ENCODE measurements at regions not wholly inside any gene's neighbourhood (a gene's known extent, or its start where the extent isn't known, plus 50 kb on each side); places are given as distances from the start of the nearest gene placed in this dataset.

DNA sequence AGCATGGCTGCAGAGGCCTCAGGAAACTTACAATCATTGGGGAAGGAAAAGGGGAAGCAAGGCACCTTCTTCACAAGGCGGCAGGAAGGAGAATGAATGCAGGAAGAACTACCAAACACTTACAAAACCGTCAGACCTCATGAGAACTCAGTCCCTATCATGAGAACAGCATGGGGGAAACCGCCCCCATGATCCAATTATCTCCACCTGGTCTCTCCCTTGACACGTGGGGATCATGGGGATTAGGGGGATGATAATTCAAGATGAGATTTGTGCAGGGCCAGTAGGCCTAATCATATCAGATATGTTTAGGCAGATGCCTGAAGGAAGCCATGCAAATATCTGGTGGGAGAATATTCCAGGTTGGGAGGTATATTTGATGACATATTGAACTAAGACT, 1176.4 kb upstream of the CDH18 start:
- TF ChIP-seq, protein P1, sequence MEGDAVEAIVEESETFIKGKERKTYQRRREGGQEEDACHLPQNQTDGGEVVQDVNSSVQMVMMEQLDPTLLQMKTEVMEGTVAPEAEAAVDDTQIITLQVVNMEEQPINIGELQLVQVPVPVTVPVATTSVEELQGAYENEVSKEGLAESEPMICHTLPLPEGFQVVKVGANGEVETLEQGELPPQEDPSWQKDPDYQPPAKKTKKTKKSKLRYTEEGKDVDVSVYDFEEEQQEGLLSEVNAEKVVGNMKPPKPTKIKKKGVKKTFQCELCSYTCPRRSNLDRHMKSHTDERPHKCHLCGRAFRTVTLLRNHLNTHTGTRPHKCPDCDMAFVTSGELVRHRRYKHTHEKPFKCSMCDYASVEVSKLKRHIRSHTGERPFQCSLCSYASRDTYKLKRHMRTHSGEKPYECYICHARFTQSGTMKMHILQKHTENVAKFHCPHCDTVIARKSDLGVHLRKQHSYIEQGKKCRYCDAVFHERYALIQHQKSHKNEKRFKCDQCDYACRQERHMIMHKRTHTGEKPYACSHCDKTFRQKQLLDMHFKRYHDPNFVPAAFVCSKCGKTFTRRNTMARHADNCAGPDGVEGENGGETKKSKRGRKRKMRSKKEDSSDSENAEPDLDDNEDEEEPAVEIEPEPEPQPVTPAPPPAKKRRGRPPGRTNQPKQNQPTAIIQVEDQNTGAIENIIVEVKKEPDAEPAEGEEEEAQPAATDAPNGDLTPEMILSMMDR (IDR thresholded peaks at IDR 0.05): no peak
- TF ChIP-seq POLR2A (IDR thresholded peaks at IDR 0.05): no peak
- no peak for TF ChIP-seq POLR2AphosphoS5 (IDR thresholded peaks at IDR 0.05)
